Adrenal gland (tissue), 9 donors: ENCODE measurements at regions not wholly inside any gene's neighbourhood (a gene's known extent, or its start where the extent isn't known, plus 50 kb on each side); places are given as distances from the start of the nearest gene placed in this dataset.

Source experiments
- DNase-seq, 7 donors: peaks; one replicate each; pipeline ENCODE4 v3.0.0-alpha.2; 2019 to 2020
- H3K27ac ChIP-seq, 5 donors: fragments of 200-600 bp; sonication (generic) in 4 of 5; 1 replicate in 3 of 5; 2 replicates in 2 of 5; pipeline versions ENCODE4 v1.5.1 to v1.8.0; 2016 to 2020; ENCODE audit warnings: mild to moderate bottlenecking in 1 of 5
- H3K27me3 ChIP-seq: fragments of 200-600 bp; 2 replicates; pipeline ENCODE4 v1.8.0; 2021
- H3K36me3 ChIP-seq, 2 donors: fragments of 200-600 bp; replicated peaks in 1 of 2; 1 replicate in 1 of 2; 2 replicates in 1 of 2; pipeline versions ENCODE4 v1.5.1 to v1.8.0; 2018 to 2022
- H3K4me1 ChIP-seq, 2 donors: fragments of 200-600 bp; replicated peaks in 1 of 2; 1 replicate in 1 of 2; 2 replicates in 1 of 2; pipeline versions ENCODE4 v1.5.1 to v1.8.0; 2018 to 2021
- H3K4me3 ChIP-seq, 4 donors: fragments of 200-600 bp; sonication (generic) in 3 of 4; one replicate each; pipeline ENCODE4 v1.5.1; 2016 to 2018
- H3K9me3 ChIP-seq, 3 donors: fragments of 200-600 bp; sonication (generic) in 1 of 3; replicated peaks in 1 of 3; 1 replicate in 2 of 3; 2 replicates in 1 of 3; pipeline versions ENCODE4 v1.5.1 to v1.8.0; 2016 to 2021
- CTCF ChIP-seq, 6 experiments: fragments of 450-650 bp in 4 of 6; fragments of 200-600 bp in 2 of 6; sonication (generic) in 1 of 6; IDR thresholded peaks; 1 replicate in 5 of 6; 2 replicates in 1 of 6; pipeline versions ENCODE4 v1.5.1 to v1.8.0; 2016 to 2021; ENCODE audit warnings: antibody characterized with exemption in 6 of 6, mild to moderate bottlenecking in 2 of 6, moderate library complexity in 1 of 6
- POLR2A ChIP-seq, 2 donors: fragments of 450-650 bp; IDR thresholded peaks; one replicate each; pipeline ENCODE4 v1.6.1; 2017; ENCODE audit warnings: antibody characterized with exemption in 2 of 2, mild to moderate bottlenecking in 2 of 2, moderate library complexity in 1 of 2
- WGBS, 4 donors: extraction: QIAGEN DNeasy Blood & Tissue Kit in 2 of 4; methylation state at CpG; one replicate each; pipeline versions ENCODE4 v1.1.5 to v1.1.7; 2013 to 2017; 5-methylcytosine and 5-hydroxymethylcytosine counted together
- intact Hi-C, 2 donors: fragments of 100-400 bp; cut with DNase I; formaldehyde crosslinking; loops; one replicate each; pipeline versions ENCODE4 v1.14.1 to v1.15.0; 2022 to 2023
- donor health status: healthy with polysubstance abuse.
- donor health status: Bipolar disorder and iron deficiency.
- donor health status: DM: yes; HTN: yes; CAD: no.
- donor health status: DM: no; HTN: no; CAD: no.
- donor health status: DM: no; HTN: no; CAD: no.

DNA sequence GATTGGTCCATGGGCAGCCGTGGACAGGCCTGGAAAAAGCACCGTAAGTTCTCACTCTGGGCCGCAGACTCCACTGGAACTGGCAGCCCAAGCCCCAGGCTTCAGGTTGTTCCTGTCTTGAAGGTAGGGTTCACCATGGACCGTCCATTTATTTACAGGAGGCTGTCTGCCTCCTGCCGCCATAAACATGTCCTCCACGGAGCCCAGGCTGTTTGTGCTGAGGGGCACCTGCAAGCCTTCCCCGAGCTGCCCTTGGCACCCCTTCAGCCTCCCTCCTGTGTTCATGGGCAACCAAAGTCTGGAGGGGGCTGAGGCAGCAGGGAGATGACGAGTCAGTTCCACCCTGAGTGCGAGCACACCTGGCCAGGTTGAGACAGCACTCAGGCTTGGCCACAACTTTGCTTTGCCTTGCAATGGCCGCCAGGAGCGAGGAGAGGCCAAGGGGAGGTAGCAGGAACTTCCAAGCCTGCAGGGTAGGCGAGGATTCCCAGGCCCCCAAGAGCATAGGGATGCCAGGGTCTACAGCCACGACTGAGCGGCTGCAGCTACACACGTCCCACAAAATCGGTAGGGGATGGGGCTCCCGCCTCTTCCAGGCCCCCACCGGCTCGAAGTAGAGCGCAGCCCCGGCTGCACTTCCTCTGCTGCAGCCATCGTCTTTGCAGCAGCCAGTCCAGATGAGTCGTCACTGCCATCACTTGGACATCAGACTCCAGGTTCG lies 1625.6 kb upstream of the ACO1 start:
- Histone ChIP-seq H3K27me3 (no peaks in the 10 kb centered on the region), H3K9me3 (no peaks in the 10 kb centered on the region), H3K36me3 (no peaks in the 10 kb centered on the region), H3K27ac (no peak overlapping the region), H3K4me3 (no peak overlapping the region), H3K4me1 (no peaks in the 10 kb centered on the region)
- intact Hi-C loops, result no loop called here
- 80 to 87% (median 86%) methylated on average over 9 to 24 of the region's 24 CpGs for WGBS, 4 donors
- no peak for TF ChIP-seq POLR2A (IDR thresholded peaks at IDR 0.05)
- TF ChIP-seq CTCF (IDR thresholded peaks at IDR 0.05), result no peak
- DNase-seq, result no peak

DNA sequence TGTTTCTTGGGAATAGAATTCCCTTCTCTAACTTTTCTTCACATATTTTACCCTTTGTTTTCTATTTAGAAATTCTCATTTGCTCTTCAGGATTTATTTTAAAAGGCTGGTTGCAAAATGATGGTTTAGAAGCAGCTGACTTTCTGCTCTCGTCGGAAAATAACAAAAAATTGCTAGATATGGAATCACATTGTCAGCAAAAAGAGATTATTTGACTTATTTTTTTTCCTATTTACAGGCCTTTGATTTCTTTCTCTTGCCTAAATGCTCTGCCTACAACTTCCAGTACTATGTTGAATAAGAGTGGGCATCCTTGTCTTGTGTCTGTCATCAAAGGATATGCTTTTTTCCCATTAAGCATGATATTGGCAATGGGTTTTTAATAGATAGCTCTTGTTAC lies 1619.1 kb upstream of the ACO1 start:
- no peak overlapping the region for H3K4me3 ChIP-seq
- TF ChIP-seq POLR2A (IDR thresholded peaks at IDR 0.05) (no peak), CTCF (IDR thresholded peaks at IDR 0.05) (no peak)
- WGBS, 4 donors, result 69 to 88% (median 83%) methylated on average over 2 of the region's 2 CpGs
- H3K27me3 ChIP-seq, result no peaks in the 10 kb centered on the region
- no peaks in the 10 kb centered on the region for H3K9me3 ChIP-seq
- H3K27ac ChIP-seq, result no peak overlapping the region
- no peak for DNase-seq
- H3K36me3 ChIP-seq, result no peaks in the 10 kb centered on the region
- intact Hi-C loops, result no loop called here
- no peaks in the 10 kb centered on the region for H3K4me1 ChIP-seq

DNA sequence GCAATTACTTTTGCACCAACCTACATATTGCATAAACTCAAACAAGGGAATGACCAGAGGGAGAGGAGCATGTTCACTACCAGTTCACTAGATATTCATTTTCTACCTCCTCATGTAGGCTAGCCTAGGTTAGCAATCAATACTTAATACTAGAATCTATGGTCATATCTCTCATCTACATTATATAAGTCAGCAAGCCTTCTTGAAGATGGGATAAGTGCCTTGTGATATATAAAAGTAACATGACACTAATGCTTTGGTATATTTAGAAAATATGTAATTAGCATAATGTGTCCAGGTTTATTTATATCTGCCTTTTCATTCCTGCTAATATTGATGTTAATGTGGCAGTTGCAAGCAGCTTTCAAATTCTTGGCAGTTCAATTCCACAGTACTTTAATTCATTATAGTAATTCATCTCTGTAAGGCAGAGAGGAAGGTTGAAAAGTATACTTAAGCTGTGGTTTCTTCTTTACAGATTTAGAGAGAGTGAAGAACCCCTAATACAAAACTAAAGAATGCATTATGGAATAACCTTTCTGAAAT lies 1613.2 kb upstream of the ACO1 start:
- intact Hi-C loops, result no loop called here
- Histone ChIP-seq H3K36me3 (no peaks in the 10 kb centered on the region), H3K4me1 (no peaks in the 10 kb centered on the region), H3K4me3 (no peak overlapping the region), H3K27me3 (no peaks in the 10 kb centered on the region), H3K27ac (no peak overlapping the region), H3K9me3 (no peaks in the 10 kb centered on the region)
- no peak for TF ChIP-seq CTCF (IDR thresholded peaks at IDR 0.05)
- TF ChIP-seq POLR2A (IDR thresholded peaks at IDR 0.05), result no peak
- no peak for DNase-seq

GRCh38 chr9:30771760-30772159 lies 1612.7 kb upstream of the ACO1 start:
- Histone ChIP-seq H3K27me3 (no peaks in the 10 kb centered on the region), H3K27ac (no peak overlapping the region), H3K4me3 (no peak overlapping the region), H3K36me3 (no peaks in the 10 kb centered on the region), H3K4me1 (no peaks in the 10 kb centered on the region), H3K9me3 (no peaks in the 10 kb centered on the region)
- no peak for TF ChIP-seq POLR2A (IDR thresholded peaks at IDR 0.05)
- intact Hi-C loops, result no loop called here
- no peak for DNase-seq
- 39 to 47% (median 41%) methylated on average over 2 of the region's 2 CpGs for WGBS, 4 donors

GRCh38 chr9:30773427-30773826 lies 1611.0 kb upstream of the ACO1 start:
- H3K27me3 ChIP-seq, result no peaks in the 10 kb centered on the region
- TF ChIP-seq CTCF (IDR thresholded peaks at IDR 0.05) (no peak), POLR2A (IDR thresholded peaks at IDR 0.05) (no peak)
- H3K4me3 ChIP-seq, result no peak overlapping the region
- H3K36me3 ChIP-seq, result no peaks in the 10 kb centered on the region
- no peak for DNase-seq
- H3K9me3 ChIP-seq, result no peaks in the 10 kb centered on the region
- no peaks in the 10 kb centered on the region for H3K4me1 ChIP-seq
- no peak overlapping the region for H3K27ac ChIP-seq
- WGBS, 4 donors, result 78 to 88% (median 85%) methylated on average over 10 of the region's 10 CpGs
- intact Hi-C loops, result no loop called here
